ENCODE measurements at regions not wholly inside any gene's neighbourhood (a gene's known extent, or its start where the extent isn't known, plus 50 kb on each side); places are given as distances from the start of the nearest gene placed in this dataset.

DNA sequence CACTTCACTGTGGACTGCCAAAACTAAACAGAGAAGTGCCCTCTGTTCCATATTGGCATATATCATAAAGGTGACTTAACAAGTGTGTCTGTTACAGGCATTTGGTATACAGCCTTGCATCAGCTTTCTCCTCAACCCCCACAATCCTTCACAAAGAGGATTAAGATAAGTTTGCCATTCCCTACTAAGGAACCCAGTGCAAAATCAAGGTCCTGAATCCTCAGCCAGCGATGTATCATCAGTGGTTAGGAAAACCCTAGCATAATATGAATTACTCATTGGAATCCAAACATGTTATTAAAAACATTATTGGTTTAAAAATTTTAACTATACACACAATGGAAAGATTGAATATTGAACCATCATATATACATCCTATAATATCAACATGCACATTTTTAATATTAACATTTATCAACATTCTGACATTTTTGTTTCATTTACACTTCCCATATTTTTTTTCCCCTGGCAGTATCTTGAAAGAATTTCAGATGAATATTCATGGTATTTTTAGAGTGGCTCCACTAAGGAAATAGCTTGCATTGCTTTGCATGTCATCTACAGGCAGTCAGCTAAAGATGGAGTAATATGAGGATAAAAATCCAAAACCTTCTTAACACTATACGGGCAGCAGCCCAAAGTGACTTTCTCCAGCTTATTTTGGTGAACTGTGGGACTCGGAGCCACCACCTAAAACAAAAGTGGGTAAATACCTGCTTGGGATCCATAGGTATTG lies 215.6 kb upstream of the CHRM2 start:
- no peak for DNase-seq (ENCODE audit: low read depth in 2 of 2)
- no peak for TF ChIP-seq CTCF (IDR thresholded peaks at IDR 0.05; ENCODE audit: low read depth, low read length)
- H3K4me3 ChIP-seq (replicated peaks in 1 of 2; ENCODE audit: low read depth in 2 of 2, low read length in 2 of 2): no peak overlapping the region

GRCh38 chr7:136640977-136641376 lies 227.5 kb upstream of the CHRM2 start:
- H3K4me3 ChIP-seq (replicated peaks in 1 of 2; ENCODE audit: low read depth in 2 of 2, low read length in 2 of 2): no peak overlapping the region
- DNase-seq (ENCODE audit: low read depth in 2 of 2): no peak
- TF ChIP-seq CTCF (IDR thresholded peaks at IDR 0.05; ENCODE audit: low read depth, low read length): no peak

DNA sequence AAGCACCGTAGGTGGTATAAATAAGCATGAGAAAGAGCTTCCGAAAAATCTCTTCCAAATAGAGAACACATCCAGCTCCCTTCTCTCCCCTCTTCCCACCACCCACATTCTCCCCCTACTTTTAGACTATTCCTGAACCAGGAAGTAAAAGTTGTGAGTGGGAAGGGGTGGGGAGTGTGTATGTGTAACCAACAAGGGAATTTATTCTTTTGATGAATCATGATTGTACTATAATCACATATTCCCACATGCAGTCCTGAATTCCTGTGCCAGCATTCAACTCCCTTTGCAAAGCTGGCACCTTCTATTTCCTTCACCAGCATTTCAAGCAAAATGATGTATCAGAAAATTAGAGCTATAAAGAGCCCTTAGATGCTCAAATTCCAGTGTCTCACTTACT lies 230.6 kb upstream of the CHRM2 start:
- no peak overlapping the region for H3K4me3 ChIP-seq (replicated peaks in 1 of 2; ENCODE audit: low read depth in 2 of 2, low read length in 2 of 2)
- no peak for DNase-seq (ENCODE audit: low read depth in 2 of 2)
- TF ChIP-seq CTCF (IDR thresholded peaks at IDR 0.05; ENCODE audit: low read depth, low read length): no peak

DNA sequence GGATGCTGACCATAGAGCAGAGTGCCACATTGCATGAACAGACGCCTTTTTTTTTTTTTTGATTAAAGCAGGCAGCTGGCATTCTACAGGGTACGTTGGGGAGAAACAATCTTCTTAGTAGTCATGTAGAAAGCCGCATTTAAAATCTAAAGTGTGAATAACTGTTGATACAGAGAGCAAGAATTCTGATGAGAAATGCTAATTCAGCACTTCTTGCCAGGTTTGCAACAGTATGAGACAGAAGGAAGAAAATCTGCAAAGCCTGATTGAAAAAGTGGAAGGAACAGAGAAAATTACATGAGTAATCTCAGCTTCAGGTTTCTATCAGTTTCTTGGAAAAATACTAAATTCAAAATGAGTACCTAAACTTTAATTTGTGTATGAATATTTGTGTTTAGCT lies 232.7 kb upstream of the CHRM2 start:
- DNase-seq (ENCODE audit: low read depth in 2 of 2): no peak
- H3K4me3 ChIP-seq (replicated peaks in 1 of 2; ENCODE audit: low read depth in 2 of 2, low read length in 2 of 2): no peak overlapping the region
- no peak for TF ChIP-seq CTCF (IDR thresholded peaks at IDR 0.05; ENCODE audit: low read depth, low read length)

- DNase-seq (ENCODE audit: low read depth in 2 of 2): no peak
- TF ChIP-seq CTCF (IDR thresholded peaks at IDR 0.05; ENCODE audit: low read depth, low read length): no peak
Measured at GRCh38 chr7:136618818-136619217, 249.6 kb upstream of the CHRM2 start.

DNA sequence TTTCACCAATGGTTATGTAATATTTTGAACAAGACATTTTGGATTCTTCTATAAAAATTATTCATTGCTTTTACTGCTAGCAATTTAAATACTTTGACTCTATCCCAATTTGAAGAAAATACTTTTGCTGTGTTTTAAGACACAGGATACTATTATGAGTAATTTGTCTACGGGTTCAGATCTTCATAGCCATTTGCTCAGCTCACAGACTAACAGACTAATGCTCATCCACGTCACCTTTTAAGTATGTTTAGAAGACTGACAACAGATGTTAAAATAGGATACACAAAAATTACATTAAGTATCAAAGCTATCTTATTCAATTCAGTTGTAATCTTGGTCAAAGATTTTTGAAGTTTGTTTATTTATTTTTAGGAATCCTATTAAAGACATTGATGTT lies 251.3 kb upstream of the CHRM2 start:
- H3K4me3 ChIP-seq (replicated peaks in 1 of 2; ENCODE audit: low read depth in 2 of 2, low read length in 2 of 2): no peak overlapping the region
- TF ChIP-seq CTCF (IDR thresholded peaks at IDR 0.05; ENCODE audit: low read depth, low read length): no peak
- no peak for DNase-seq (ENCODE audit: low read depth in 2 of 2)

More at GRCh38 chr7:136618818-136619217, 249.6 kb upstream of the CHRM2 start:
- H3K4me3 ChIP-seq (replicated peaks in 1 of 2; ENCODE audit: low read depth in 2 of 2, low read length in 2 of 2): no peak overlapping the region
